ENCODE measurements at regions not wholly inside any gene's neighbourhood (a gene's known extent, or its start where the extent isn't known, plus 50 kb on each side); places are given as distances from the start of the nearest gene placed in this dataset.

DNA sequence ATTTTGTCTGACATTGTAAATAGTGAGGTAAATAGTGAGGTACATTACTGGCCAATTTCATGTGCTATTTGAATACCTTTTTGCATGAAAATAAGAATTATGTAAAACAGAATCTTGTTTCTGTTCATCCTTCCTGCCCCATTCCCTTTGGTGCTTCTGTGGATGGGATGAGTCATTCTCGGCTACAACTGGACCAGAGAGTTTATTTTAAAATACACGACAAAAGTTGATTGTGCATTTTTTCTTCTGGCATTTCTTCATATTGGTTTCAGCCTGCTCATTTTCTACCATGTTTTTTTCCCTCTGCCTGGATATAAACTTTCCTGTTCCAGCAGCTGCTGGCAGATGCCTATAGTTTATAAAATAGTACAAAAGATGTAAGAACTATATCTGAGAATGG lies 107.5 kb downstream of the CYSLTR2 start:
- DNase-seq (ENCODE audit: low spot score): no peak

DNA sequence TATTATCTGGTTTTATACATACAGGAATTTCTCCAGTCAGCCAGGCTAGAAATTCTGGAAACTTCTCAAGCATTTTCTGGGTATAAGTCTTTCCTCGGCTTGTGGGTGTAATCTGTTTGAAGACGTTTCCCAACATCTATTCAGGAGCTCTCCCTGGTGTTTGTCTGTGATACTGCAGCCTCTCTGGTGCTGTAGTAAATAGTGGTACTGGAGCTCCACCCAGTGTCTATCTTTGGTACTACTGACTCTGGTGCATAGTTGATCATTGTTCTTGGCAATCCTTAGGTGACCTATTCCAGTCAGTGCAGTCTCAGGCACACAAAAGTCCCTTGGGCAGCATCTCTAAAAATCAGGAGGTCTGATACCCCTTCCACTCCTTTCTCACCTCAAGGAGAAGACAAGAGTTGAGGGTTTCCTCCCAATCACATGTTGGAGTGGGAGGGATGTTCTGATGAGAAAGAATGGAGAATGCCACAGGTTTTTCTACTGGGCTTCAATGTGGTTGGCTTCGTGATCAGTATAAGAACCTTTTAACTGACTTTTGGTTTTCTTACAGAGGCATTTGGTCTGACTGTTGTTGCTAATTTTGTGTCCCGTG lies 115.5 kb downstream of the CYSLTR2 start:
- DNase-seq (ENCODE audit: low spot score): no peak

GRCh38 chr13:48770372-48770771 lies 116.6 kb downstream of the CYSLTR2 start:
- DNase-seq (ENCODE audit: low spot score): no peak

DNA sequence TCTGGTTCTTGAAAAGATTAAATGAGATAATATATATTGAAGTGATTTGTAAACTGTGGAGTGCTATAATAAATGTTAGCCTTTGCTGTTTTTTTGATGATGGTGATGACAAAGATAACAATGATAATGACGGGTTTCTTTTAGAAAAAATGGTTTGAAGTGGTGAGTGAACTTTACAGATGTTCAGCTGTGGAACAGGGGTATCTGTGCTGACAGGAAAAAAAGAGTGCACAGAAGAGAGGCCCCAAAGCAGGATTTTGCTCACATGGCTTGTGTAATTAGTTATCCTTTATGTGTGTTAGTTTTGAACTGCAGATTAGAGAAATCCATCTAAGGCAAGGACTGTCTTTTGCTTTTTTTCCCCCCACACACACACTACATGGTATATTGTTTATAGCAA lies 119.2 kb downstream of the CYSLTR2 start:
- DNase-seq (ENCODE audit: low spot score): no peak

DNA sequence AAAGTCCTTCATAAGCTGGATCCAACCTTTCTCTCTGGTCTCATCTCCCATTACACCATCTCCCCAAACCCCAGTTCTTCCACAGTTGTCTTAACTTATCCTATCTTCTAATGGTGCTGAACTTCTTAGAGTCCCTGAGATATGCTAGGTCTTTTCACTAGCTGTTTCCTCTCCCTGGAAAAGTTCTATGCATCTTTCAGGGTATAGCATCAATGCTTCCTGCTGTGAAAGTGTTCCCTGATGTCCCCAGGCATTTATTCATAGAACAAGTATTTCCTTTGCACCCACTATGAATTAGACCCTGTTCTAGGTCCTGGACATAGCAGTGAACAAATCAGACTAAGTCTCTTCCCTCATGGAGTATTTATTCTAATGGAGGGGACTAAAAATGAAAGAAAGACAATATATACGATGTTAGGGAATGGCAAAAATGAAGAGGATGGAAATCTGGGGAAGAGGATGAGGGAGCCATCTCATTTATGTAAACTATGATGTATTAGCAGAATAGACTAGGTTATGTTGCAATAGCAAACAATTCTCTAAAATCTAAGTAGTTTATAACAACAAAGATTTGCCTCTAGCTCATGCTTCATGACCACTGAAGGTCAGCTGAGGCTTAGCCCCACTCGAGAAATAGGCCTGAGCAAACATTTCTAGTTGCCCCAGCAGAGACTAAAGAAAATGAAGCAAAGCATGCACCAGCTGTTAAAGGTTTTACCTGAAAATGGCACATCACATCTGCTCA lies 120.0 kb downstream of the CYSLTR2 start:
- DNase-seq (ENCODE audit: low spot score): no peak

GRCh38 chr13:48775285-48775684 lies 121.6 kb downstream of the CYSLTR2 start:
- DNase-seq (ENCODE audit: low spot score): no peak

DNA sequence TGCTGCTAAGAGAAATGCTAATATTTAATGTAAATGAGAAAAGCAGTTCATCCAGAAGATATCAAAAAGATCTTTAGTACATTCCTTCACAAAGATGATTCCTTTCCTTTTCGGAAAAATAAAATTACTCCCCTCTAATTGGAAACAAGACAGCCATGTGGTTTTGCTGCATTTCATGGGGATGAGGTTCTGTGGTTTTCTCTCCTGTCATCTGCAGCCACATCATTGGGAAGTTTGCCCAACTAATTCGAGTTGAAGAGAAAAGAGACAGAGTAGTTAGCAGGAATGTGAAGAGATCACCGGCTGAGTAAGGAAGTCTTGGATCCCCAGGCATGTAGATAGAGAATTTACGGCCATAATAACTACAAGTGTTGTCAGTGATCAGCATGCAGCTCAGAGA lies 122.1 kb downstream of the CYSLTR2 start:
- no peak for DNase-seq (ENCODE audit: low spot score)

GRCh38 chr13:48776401-48776800 lies 122.7 kb downstream of the CYSLTR2 start:
- no peak for DNase-seq (ENCODE audit: low spot score)

DNA sequence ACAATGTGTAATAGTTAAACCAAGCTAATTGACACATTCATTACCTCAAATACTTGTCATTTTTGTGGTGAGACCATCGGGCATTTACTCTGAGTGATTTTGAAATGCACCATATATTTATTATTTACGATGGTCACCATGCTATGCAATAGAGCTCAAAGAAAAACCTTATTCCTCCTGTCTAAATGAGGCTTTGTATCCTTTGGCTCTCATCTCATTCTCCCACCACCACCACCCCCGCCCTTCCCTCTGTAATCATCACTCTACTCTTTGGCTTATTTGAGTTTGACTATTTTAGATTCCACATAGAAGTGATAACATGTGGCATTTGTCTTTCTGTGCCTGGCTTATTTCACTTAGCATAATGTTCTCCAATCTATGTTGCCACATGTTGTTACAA lies 124.9 kb downstream of the CYSLTR2 start:
- DNase-seq (ENCODE audit: low spot score): no peak

- DNase-seq (ENCODE audit: low spot score): no peak
Observed at GRCh38 chr13:48780713-48781341, 127.1 kb downstream of the CYSLTR2 start.

DNA sequence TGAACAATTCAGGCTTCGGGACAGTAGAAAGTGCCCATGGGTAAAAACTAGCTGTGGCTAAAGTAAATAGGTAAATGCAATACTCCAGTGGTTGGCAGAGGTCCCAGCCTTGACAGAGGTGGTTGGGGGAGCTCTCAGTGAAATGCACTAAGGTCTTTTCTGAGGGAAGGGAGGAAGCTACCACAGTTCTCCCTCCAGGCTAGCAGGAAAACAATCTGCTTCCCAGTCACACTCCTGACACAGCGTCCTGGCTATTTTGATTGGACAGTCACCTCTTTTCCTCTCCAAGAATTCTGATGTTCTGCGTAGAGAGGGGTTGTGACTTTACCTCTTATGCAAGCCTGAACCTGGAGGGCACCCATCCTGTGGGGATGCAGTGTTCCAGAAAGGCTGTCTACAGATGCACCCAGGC lies 128.7 kb downstream of the CYSLTR2 start:
- DNase-seq (ENCODE audit: low spot score): no peak

DNA sequence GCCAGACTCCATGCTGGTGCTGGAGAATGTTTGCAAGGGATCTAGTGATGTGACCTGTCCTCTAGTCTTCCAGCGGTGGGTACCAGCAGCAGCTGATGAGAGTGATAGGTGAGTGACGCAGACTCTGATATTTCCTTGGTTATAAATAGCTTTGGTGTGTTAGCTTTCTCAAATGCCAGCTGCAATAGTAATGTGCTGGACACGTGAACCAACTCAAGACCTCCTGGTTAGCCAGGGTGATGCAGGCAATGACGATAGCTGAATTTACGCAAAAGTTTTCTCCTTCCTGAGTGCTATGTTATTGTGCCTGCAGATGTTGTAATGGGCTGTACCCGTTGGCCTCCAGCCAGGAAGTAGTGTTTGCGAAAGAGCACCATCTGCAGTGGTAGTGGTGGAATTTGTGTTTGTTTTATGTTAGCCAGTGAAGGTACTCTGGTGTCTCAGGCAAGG lies 129.5 kb downstream of the CYSLTR2 start:
- DNase-seq (ENCODE audit: low spot score): peak; percentile 40

- no peak for DNase-seq (ENCODE audit: low spot score)
Observed at GRCh38 chr13:48783695-48784230, 130.0 kb downstream of the CYSLTR2 start.

DNA sequence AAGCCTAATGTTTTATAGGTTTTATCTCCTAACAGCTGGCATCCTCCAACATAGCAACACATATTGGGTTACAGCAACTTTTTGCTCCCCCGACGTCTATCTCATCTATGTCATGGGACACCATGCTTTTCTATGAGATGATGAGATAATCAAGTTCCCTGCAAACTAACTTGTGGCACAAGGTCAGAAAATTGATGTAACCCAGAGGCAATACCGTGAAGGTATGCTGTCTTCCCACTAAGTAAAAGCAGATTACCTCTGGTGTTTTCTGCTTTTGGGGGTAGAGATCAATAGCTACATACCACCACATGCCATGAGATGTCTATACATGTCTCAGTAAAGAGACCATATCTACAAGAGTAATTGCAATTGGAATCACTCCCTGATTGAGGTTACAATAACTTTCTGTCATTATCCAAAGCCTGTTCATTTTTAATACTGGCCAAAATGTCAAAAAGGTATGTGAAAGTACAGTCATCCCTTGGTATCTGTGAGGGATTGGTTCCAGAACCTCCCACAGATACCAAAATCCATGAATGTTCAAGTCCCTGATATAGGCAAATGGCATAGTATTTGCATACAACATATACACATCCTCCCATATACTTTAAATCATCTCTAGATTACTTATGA lies 131.3 kb downstream of the CYSLTR2 start:
- DNase-seq (ENCODE audit: low spot score): no peak

DNA sequence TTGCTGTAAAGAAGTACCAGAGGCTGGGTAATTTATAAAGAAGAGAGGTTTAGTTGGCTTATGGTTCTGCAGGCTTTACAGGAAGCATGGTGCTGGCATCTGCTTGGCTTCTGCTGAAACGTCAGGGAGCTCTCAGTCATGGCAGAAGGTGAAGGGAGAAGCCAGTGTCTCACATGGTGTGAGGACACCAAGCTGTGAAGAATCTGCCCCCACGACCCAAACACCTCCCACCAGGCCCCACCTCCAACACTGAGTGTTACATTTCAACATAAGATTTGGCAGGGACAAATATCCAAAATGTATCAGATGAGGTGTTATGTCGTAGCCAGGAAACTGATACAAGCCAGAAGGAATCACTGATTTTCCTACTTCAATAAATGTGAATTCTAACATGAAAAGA lies 136.5 kb downstream of the CYSLTR2 start:
- DNase-seq (ENCODE audit: low spot score): no peak

DNA sequence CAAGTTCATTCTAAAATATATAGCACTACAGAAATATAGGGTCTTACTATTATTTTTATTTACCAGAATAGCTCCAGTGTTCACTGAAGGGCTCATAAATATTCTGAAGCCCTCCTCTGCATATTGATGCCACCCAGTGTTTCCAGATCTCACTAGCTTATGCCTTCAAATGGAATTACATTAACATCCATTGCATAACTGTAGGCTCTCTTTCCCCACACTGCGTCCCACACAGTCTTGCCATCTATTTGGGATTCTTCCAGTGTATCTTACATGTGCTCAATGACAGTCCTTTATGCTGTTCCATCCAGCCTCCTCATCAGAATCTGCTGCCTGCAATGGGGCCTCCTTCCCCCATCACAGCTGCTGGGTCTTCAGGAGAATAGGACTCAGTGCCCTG lies 137.2 kb downstream of the CYSLTR2 start:
- no peak for DNase-seq (ENCODE audit: low spot score)

GRCh38 chr13:48797127-48797526 lies 143.4 kb downstream of the CYSLTR2 start:
- DNase-seq (ENCODE audit: low spot score): no peak

- no peak for DNase-seq (ENCODE audit: low spot score)
Observed at GRCh38 chr13:48797761-48798160, 144.0 kb downstream of the CYSLTR2 start.

DNA sequence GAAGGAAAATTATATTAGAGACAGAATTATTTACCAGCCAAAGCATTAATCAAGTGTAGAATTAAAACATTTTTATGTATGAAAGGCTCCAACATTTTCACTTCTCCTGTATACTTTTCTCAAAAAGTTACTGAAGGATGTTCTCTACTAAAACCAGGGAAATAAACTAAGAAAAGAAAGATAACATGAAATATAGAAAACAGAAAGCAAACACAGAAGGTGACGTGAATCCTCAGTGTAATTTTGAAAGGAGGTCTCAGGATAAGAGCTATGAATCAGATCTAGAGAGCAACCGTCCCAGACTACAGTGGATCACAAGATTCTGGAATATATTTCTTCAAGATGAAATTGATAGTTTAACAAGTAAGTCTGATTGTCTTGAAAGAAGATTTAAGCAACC lies 144.5 kb downstream of the CYSLTR2 start:
- no peak for DNase-seq (ENCODE audit: low spot score)

GRCh38 chr13:48801255-48801654 lies 147.5 kb downstream of the CYSLTR2 start:
- no peak for DNase-seq (ENCODE audit: low spot score)

DNA sequence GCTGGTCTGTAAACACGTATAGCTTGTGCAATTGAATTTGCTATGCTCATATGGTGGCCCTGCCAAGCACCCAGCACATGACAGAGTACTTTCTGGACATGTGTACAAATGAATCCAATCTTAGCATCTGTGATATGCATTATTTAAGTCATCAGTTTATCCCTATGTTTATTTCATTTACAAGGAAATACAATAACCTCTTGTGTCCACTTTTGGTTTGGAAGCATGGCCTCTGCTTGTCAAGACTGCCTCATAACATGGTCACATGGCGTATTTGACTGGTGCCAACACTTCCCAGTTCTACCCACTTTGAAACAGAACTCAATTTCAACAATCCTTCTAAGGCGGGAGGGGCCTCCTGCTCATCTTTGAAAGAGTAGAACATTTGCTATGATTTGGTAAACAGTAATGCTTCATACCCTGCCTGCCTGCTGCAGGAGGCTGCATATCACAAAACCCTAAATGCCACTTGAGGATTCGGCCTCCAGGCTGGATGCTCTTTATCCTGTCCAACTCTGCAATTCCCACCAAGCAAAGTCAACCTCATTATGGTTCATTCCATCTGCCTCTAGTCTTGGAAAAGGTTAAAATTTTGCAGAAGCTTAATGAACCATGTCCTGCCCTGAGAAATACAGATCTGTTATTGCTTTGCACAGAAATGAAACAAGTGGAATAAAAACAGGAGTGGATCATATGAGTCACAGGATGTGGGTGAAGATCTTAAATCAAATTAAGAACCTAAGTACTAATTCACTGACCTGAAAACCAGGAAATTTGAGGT lies 151.3 kb downstream of the CYSLTR2 start:
- DNase-seq (ENCODE audit: low spot score): no peak

GRCh38 chr13:48806522-48806921 lies 152.8 kb downstream of the CYSLTR2 start:
- no peak for DNase-seq (ENCODE audit: low spot score)

Measured in HuH-7.5 (cell line).